ENCODE measurements at regions not wholly inside any gene's neighbourhood (a gene's known extent, or its start where the extent isn't known, plus 50 kb on each side); places are given as distances from the start of the nearest gene placed in this dataset.

GRCh38 chr2:65846989-65847678, 414.7 kb upstream of the SPRED2 start:
- Histone ChIP-seq H3K4me1 (ENCODE audit: insufficient read depth, low read length) (no peaks in the 10 kb centered on the region), H3K9ac (ENCODE audit: low read depth, low read length) (no peak overlapping the region), H3K36me3 (ENCODE audit: insufficient read depth, low read length) (no peaks in the 10 kb centered on the region), H3K9me3 (ENCODE audit: control insufficient read depth, insufficient read depth, low read length) (no peaks in the 10 kb centered on the region; the same call in 1 of the 2 replicates)

- H3K4me1 ChIP-seq (ENCODE audit: insufficient read depth, low read length): no peaks in the 10 kb centered on the region
- H3K9me3 ChIP-seq (ENCODE audit: control insufficient read depth, insufficient read depth, low read length): no peaks in the 10 kb centered on the region; the same call in 1 of the 2 replicates
- no peaks in the 10 kb centered on the region for H3K36me3 ChIP-seq (ENCODE audit: insufficient read depth, low read length)
- no peak overlapping the region for H3K9ac ChIP-seq (ENCODE audit: low read depth, low read length)
Measured at GRCh38 chr2:65845442-65846182, 413.2 kb upstream of the SPRED2 start.

DNA sequence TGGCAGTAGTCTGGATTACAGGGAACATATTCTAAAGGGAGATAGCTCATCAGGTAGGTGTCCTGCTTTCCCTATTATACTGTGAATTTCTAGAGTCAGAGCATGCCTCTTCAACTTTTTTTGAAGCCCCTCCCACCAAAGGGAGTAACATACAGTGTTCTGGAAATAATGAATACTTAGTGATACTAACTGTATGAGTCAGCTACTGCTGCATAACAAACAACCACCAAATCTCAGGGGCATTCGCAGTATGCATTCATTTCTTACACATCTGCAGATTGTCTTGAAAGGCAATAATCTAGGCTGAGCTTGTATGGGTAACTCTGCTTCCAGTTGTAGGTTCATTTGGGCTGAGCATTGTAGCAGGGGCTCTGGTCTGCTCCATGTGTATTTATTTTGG, 409.7 kb upstream of the SPRED2 start:
- H3K36me3 ChIP-seq (ENCODE audit: insufficient read depth, low read length): no peaks in the 10 kb centered on the region
- no peak overlapping the region for H3K9ac ChIP-seq (ENCODE audit: low read depth, low read length)
- H3K4me1 ChIP-seq (ENCODE audit: insufficient read depth, low read length): no peaks in the 10 kb centered on the region
- H3K9me3 ChIP-seq (ENCODE audit: control insufficient read depth, insufficient read depth, low read length): no peaks in the 10 kb centered on the region; the same call in 1 of the 2 replicates

DNA sequence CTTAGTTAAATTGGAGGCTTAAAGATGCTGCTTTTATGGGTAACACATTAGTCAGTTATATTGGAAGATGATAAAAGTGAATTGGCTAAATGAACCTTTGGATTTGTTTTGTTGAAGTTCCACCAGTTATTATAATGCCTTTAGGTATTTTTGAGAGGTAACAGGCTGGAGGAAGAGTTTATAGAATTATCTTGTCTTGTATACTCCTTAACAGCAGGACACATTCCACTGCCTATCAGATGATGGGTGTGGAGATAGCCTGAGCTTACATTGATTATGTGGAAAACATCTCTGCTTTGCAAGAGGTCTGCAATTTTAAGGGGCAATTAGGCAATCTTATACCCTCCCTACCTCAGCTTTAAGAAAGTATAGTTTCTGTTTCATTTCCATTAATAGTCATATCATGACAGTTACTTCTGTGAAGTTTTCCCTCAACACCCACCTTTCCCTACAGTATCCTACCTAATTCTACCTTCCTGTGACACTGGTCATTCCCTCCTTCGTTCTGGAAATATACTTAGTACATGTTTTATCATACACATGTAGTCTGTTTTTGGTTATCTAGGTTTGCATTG, 403.7 kb upstream of the SPRED2 start:
- peaks cover 2% of the 10 kb centered on the region; the same call in 1 of the 2 replicates for H3K4me1 ChIP-seq (ENCODE audit: insufficient read depth, low read length)
- no peaks in the 10 kb centered on the region for H3K36me3 ChIP-seq (ENCODE audit: insufficient read depth, low read length)
- no peaks in the 10 kb centered on the region for H3K9me3 ChIP-seq (ENCODE audit: control insufficient read depth, insufficient read depth, low read length)
- no peak overlapping the region for H3K9ac ChIP-seq (ENCODE audit: low read depth, low read length)

DNA sequence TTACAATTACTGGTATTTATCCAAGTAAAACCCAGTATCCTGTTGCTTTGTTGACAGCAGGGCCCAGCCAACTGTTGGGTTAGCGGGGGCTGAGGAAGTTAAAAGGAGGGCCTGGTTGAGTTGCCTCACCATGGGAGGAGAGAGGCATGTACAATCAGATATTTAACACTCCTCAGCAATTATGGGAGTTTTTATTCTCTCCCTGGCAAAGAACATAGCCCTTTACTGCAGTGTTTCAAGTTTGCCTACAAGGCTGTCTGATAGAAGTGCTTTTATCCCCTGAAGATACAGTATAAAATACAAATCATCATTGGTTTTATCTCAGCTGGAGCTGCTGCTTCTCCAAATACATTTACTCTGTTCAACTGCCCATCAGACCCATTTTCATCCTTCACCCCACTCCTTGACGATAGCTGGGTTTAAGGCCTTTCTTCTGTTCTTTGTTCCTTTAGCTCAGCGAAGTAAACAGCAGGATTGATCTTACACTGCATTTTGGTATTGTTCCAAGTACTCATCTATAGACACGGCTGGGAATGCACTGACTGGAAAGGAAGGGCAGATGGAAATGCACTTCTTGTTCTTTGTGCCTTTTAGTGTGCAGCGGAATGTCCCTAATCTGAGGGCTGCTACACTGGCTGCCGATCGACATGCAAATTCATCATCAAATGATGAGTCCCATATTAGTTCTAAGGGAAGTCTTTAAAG, 402.5 kb upstream of the SPRED2 start:
- H3K4me1 ChIP-seq (ENCODE audit: insufficient read depth, low read length): peaks cover 2% of the 10 kb centered on the region; the same call in 1 of the 2 replicates
- H3K9ac ChIP-seq (ENCODE audit: low read depth, low read length): no peak overlapping the region
- H3K9me3 ChIP-seq (ENCODE audit: control insufficient read depth, insufficient read depth, low read length): no peaks in the 10 kb centered on the region
- H3K36me3 ChIP-seq (ENCODE audit: insufficient read depth, low read length): no peaks in the 10 kb centered on the region

DNA sequence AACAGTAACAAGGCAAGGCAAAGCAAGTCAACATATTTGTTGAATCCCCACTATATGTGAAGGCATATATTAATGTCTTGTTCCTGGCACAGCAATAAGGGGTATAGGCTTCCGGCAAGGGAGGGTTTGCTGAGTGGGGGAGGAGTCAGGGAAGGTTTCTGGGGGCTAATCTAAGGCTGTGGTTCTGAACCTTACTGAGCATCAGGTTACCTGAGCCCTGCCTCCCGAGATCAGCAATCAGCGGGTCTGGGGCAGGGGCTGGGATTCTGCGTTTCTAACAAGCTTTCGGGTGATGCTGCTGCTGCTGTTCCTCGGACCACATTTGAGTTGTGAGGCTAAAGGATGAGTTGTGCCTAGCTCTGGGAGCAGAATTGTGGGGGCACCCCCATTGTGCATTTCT, 401.7 kb upstream of the SPRED2 start:
- Histone ChIP-seq H3K9ac (ENCODE audit: low read depth, low read length) (no peak overlapping the region), H3K36me3 (ENCODE audit: insufficient read depth, low read length) (no peaks in the 10 kb centered on the region), H3K4me1 (ENCODE audit: insufficient read depth, low read length) (peaks cover 2% of the 10 kb centered on the region; the same call in 1 of the 2 replicates), H3K9me3 (ENCODE audit: control insufficient read depth, insufficient read depth, low read length) (no peaks in the 10 kb centered on the region)

- H3K36me3 ChIP-seq (ENCODE audit: insufficient read depth, low read length): no peaks in the 10 kb centered on the region
- peaks cover 2% of the 10 kb centered on the region; the same call in 1 of the 2 replicates for H3K4me1 ChIP-seq (ENCODE audit: insufficient read depth, low read length)
- H3K9me3 ChIP-seq (ENCODE audit: control insufficient read depth, insufficient read depth, low read length): no peaks in the 10 kb centered on the region
- no peak overlapping the region for H3K9ac ChIP-seq (ENCODE audit: low read depth, low read length)
Measured at GRCh38 chr2:65831509-65831908, 399.1 kb upstream of the SPRED2 start.

DNA sequence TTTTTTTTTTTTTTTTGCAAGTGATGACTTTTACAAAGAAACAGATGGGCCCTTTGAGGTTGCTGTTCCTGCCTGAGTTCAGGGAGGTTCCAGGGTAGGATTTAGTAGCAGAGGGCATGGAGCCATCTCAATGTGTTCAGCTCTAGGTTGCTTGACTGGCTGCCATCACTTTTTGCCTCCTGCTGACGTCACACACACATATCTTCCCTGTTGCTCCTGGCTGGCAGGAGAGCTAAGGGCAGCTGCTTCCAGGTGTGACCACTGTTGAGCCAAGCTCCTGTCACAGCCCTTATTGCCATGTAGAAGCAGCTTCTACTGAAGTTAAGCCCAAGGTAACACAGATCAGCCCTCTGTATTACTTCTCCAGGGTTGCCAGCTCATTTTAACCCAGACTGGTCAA, 394.2 kb upstream of the SPRED2 start:
- Histone ChIP-seq H3K9ac (ENCODE audit: low read depth, low read length) (no peak overlapping the region), H3K9me3 (ENCODE audit: control insufficient read depth, insufficient read depth, low read length) (no peaks in the 10 kb centered on the region), H3K4me1 (ENCODE audit: insufficient read depth, low read length) (no peaks in the 10 kb centered on the region), H3K36me3 (ENCODE audit: insufficient read depth, low read length) (no peaks in the 10 kb centered on the region)

GRCh38 chr2:65823511-65823910, 391.1 kb upstream of the SPRED2 start:
- Histone ChIP-seq H3K9ac (ENCODE audit: low read depth, low read length) (no peak overlapping the region), H3K36me3 (ENCODE audit: insufficient read depth, low read length) (no peaks in the 10 kb centered on the region), H3K4me1 (ENCODE audit: insufficient read depth, low read length) (no peaks in the 10 kb centered on the region), H3K9me3 (ENCODE audit: control insufficient read depth, insufficient read depth, low read length) (no peaks in the 10 kb centered on the region)

- Histone ChIP-seq H3K9ac (ENCODE audit: low read depth, low read length) (no peak overlapping the region), H3K4me1 (ENCODE audit: insufficient read depth, low read length) (no peaks in the 10 kb centered on the region), H3K36me3 (ENCODE audit: insufficient read depth, low read length) (no peaks in the 10 kb centered on the region)
Measured at GRCh38 chr2:65820454-65820853, 388.1 kb upstream of the SPRED2 start.

GRCh38 chr2:65819963-65820362, 387.6 kb upstream of the SPRED2 start:
- Histone ChIP-seq H3K9me3 (ENCODE audit: control insufficient read depth, insufficient read depth, low read length) (no peaks in the 10 kb centered on the region), H3K4me1 (ENCODE audit: insufficient read depth, low read length) (no peaks in the 10 kb centered on the region), H3K9ac (ENCODE audit: low read depth, low read length) (no peak overlapping the region), H3K36me3 (ENCODE audit: insufficient read depth, low read length) (no peaks in the 10 kb centered on the region)

More at GRCh38 chr2:65820454-65820853, 388.1 kb upstream of the SPRED2 start:
- H3K9me3 ChIP-seq (ENCODE audit: control insufficient read depth, insufficient read depth, low read length): no peaks in the 10 kb centered on the region

DNA sequence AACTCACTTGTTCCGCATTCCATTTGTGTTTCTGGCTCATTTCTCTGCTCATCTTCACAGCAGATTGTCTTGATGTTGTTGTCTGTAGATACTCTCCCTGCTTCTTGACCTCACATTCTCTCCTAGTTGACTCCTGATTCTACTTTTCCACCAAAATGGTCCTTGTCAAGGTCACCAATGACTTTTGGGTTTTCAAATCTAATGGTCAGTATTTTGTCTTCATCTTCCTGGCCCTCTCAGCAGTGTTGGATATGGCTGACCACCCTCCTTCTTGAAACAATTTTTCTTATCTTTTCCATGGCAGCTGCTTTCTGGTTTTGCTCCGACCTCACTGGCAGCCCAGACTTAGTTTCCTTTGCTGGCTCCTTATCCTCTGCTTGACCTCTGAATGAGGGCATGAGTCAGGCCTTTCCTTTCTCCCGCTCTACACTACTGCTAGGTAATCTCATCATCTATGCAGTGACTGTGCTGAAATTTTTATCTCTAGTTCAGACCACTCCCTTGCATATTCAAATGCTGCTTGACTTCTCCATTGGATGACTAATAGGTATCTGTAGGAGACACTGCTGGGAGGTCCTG, 386.6 kb upstream of the SPRED2 start:
- Histone ChIP-seq H3K9ac (ENCODE audit: low read depth, low read length) (no peak overlapping the region), H3K9me3 (ENCODE audit: control insufficient read depth, insufficient read depth, low read length) (no peaks in the 10 kb centered on the region), H3K36me3 (ENCODE audit: insufficient read depth, low read length) (no peaks in the 10 kb centered on the region), H3K4me1 (ENCODE audit: insufficient read depth, low read length) (no peaks in the 10 kb centered on the region)

DNA sequence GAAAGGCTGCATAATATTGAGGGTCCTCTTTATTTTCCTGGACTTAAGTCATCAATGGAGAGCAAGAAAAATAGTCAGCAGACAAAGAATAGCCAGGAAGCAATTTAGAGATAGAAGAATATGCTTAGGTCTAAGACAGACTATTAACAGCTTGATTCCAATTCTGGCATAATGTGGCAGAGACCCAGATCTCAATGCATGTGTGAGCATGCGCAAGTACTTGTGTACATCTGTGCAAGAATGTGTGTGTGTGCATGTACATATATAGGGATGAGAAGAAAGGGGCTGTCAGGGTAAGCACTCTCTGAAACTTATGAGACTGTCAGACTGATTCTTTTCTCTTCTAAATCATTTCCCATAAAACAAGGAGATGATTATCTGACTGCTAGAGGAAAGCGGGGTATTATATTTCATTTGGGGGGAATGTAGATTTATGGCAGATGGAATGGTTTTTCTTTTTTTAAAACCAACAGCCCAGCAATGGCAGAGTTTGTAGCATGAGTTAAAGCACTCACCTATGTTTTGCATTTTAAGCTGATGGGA, 381.3 kb upstream of the SPRED2 start:
- H3K9me3 ChIP-seq (ENCODE audit: control insufficient read depth, insufficient read depth, low read length): no peaks in the 10 kb centered on the region
- no peaks in the 10 kb centered on the region for H3K4me1 ChIP-seq (ENCODE audit: insufficient read depth, low read length)
- H3K9ac ChIP-seq (ENCODE audit: low read depth, low read length): no peak overlapping the region
- H3K36me3 ChIP-seq (ENCODE audit: insufficient read depth, low read length): no peaks in the 10 kb centered on the region

GRCh38 chr2:65812887-65813286, 380.5 kb upstream of the SPRED2 start:
- Histone ChIP-seq H3K9me3 (ENCODE audit: control insufficient read depth, insufficient read depth, low read length) (no peaks in the 10 kb centered on the region), H3K9ac (ENCODE audit: low read depth, low read length) (no peak overlapping the region)

More at GRCh38 chr2:65812887-65813286, 380.5 kb upstream of the SPRED2 start:
- no peaks in the 10 kb centered on the region for H3K36me3 ChIP-seq (ENCODE audit: insufficient read depth, low read length)
- no peaks in the 10 kb centered on the region for H3K4me1 ChIP-seq (ENCODE audit: insufficient read depth, low read length)
